HepG2 (cell line): ENCODE measurements at regions not wholly inside any gene's neighbourhood (a gene's known extent, or its start where the extent isn't known, plus 50 kb on each side); places are given as distances from the start of the nearest gene placed in this dataset.

ENCODE experiments used
- ATRX ChIP-seq: sonication (generic); formaldehyde crosslinking; IDR thresholded peaks from 2 replicates; pipeline ENCODE4 v1.4.0; 2020; ENCODE audit warnings: missing genetic modification reagents, borderline replicate concordance
- BATF2 ChIP-seq: sonication (generic); formaldehyde crosslinking; IDR thresholded peaks from 2 replicates; pipeline ENCODE4 v1.8.0; 2022; ENCODE audit warnings: mild to moderate bottlenecking, missing genetic modification reagents, moderate library complexity
- CBX5 ChIP-seq: sonication (generic); formaldehyde crosslinking; IDR thresholded peaks from 2 replicates; pipeline ENCODE4 v1.4.0; 2020; ENCODE audit warnings: missing genetic modification reagents, borderline replicate concordance
- CTCF ChIP-seq: sonication (generic); formaldehyde crosslinking; IDR thresholded peaks from 2 replicates; pipeline ENCODE4 v1.5.0; 2020; ENCODE audit warnings: mild to moderate bottlenecking, missing genetic modification reagents, moderate library complexity
- KDM5B ChIP-seq: sonication (generic); formaldehyde crosslinking; IDR thresholded peaks from 2 replicates; pipeline ENCODE4 v1.4.0; 2020; ENCODE audit warnings: missing genetic modification reagents, mild to moderate bottlenecking, borderline replicate concordance
- NCOR1 ChIP-seq: fragments of 200-600 bp; sonication (generic); IDR thresholded peaks from 2 replicates; pipeline ENCODE4 v1.7.0; 2017; ENCODE audit warnings: antibody characterized with exemption, low read length, borderline replicate concordance
- RAD21 ChIP-seq: fragments of 450-650 bp; formaldehyde crosslinking; IDR thresholded peaks from 2 replicates; pipeline ENCODE4 v1.5.0; 2020; ENCODE audit warnings: mild to moderate bottlenecking
- STAT5B ChIP-seq: sonication (generic); formaldehyde crosslinking; IDR thresholded peaks from 2 replicates; pipeline ENCODE4 v1.4.0; 2020; ENCODE audit warnings: missing genetic modification reagents
- ZKSCAN8 ChIP-seq: IDR thresholded peaks from 2 replicates; pipeline ENCODE4 v1.6.1; 2016; ENCODE audit warnings: borderline replicate concordance, missing genetic modification reagents, missing compliant biosample characterization
- ZNF383 ChIP-seq: sonication (generic); formaldehyde crosslinking; IDR thresholded peaks from 2 replicates; pipeline ENCODE4 v1.4.0; 2020; ENCODE audit warnings: missing genetic modification reagents, mild to moderate bottlenecking, borderline replicate concordance
- ZNF44 ChIP-seq: sonication (generic); formaldehyde crosslinking; IDR thresholded peaks from 2 replicates; pipeline ENCODE4 v1.5.1; 2020; ENCODE audit warnings: mild to moderate bottlenecking, missing genetic modification reagents

- no peak for TF ChIP-seq BATF2 (CRISPR knock-in tag)
- no peak for TF ChIP-seq CTCF (CRISPR knock-in tag)
- no peak for TF ChIP-seq STAT5B (CRISPR knock-in tag)
- no peak for TF ChIP-seq KDM5B (CRISPR knock-in tag)
- TF ChIP-seq RAD21 (CRISPR knock-in tag), result no peak
- TF ChIP-seq ZKSCAN8 (CRISPR knock-in tag), result no peak
- TF ChIP-seq ZNF44, result no peak
- no peak for TF ChIP-seq CBX5 (CRISPR knock-in tag)
- no peak for TF ChIP-seq NCOR1
- TF ChIP-seq ZNF383 (CRISPR knock-in tag), result no peak
- TF ChIP-seq ATRX, result no peak
Measured at GRCh38 chr15:100786139-100786531, 93.5 kb upstream of the ALDH1A3 start.
